ENCODE measurements at regions not wholly inside any gene's neighbourhood (a gene's known extent, or its start where the extent isn't known, plus 50 kb on each side); places are given as distances from the start of the nearest gene placed in this dataset.

DNA sequence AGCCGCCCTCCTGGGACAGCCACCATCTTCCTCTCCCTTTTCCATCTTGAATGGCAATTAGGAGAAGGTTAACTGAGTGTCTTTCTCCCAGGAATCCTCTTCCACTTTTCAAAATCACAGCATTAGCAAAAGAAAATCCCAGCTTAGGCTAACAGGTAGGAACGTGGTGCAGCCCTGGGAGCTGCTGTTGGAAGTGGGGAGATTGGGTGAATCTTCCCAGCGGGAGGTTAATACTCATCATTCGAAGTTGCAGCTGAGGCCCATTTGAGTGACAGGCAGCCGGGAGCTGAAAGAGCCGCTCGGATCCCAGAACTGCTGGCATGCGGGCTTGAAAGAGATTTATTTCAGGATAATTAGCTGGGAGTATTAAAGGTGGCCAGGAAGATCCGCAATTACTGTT, 306.0 kb downstream of the BCL11A start:
- Histone ChIP-seq H3K4me3 (no peak overlapping the region), H3K4me1 (ENCODE audit: low read depth) (no peaks in the 10 kb centered on the region), H3K36me3 (ENCODE audit: low read depth) (no peaks in the 10 kb centered on the region), H3K9me3 (peaks cover 2% of the 10 kb centered on the region)
- TF ChIP-seq, protein P1, sequence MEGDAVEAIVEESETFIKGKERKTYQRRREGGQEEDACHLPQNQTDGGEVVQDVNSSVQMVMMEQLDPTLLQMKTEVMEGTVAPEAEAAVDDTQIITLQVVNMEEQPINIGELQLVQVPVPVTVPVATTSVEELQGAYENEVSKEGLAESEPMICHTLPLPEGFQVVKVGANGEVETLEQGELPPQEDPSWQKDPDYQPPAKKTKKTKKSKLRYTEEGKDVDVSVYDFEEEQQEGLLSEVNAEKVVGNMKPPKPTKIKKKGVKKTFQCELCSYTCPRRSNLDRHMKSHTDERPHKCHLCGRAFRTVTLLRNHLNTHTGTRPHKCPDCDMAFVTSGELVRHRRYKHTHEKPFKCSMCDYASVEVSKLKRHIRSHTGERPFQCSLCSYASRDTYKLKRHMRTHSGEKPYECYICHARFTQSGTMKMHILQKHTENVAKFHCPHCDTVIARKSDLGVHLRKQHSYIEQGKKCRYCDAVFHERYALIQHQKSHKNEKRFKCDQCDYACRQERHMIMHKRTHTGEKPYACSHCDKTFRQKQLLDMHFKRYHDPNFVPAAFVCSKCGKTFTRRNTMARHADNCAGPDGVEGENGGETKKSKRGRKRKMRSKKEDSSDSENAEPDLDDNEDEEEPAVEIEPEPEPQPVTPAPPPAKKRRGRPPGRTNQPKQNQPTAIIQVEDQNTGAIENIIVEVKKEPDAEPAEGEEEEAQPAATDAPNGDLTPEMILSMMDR (IDR thresholded peaks at IDR 0.05), result no peak
- ATAC-seq (no peak), DNase-seq (no peak)
- intact Hi-C loops (cut with DNase I, micrococcal nuclease), result no loop called here

DNA sequence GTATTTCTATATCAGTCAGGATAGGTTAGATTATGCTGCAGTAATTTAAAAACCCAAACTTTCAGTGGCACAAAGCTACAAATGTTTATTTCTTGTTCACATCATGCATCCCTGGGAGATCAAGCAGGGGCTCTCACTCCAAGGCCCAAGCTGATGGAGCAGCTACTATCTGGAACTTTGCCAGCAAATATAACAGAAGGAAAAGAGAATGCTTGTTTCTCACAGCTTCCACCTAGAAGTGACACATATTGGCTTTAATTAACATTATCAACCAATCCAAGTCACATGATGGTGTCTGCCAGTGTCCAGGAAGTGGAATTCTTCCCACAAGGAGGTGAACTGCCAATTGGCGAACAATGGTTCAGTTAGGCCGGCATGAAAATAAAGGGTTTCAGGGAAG, 306.9 kb downstream of the BCL11A start:
- H3K4me1 ChIP-seq (ENCODE audit: low read depth), result no peaks in the 10 kb centered on the region
- H3K9me3 ChIP-seq, result peaks cover 4% of the 10 kb centered on the region
- no peaks in the 10 kb centered on the region for H3K36me3 ChIP-seq (ENCODE audit: low read depth)
- DNase-seq (no peak), ATAC-seq (no peak)
- no peak overlapping the region for H3K4me3 ChIP-seq
- TF ChIP-seq, protein P1 (IDR thresholded peaks at IDR 0.05), result no peak
- intact Hi-C loops (cut with DNase I, micrococcal nuclease), result no loop called here

DNA sequence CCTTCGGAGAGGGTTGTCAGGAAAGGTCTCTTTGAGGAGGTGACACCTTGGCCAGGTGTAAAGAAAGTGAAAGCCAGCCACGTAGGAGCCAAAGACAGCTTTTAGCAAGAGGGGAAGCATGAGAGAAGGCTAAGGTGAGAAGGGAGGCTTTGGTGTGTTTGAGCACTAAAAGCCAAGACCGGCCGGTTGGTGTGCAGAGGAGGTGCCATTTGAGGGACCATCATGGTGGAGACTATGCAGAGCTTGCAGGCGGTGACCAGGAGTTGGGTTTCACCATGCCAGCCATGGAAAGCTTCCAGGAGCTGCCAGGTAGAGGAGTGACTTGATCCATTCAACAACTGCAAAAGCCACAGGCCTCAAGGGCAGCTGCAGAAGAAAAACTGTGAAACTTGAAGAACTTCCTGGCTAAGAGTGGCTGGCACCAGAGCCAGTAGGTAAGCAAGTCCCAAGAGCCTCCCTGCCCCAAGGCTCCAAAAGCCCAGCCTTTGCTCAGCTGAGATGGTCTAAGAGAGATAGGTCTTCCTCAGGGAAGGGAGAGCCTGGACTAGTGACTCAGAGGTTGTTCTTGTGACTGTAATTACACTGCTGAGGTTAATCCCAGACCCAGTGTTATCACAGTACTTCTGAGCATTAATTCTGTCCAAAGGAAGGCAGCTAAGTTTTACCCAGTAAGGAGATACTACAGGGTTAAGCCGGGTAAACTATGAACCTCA, 319.0 kb downstream of the BCL11A start:
- intact Hi-C loops (cut with DNase I, micrococcal nuclease), result no loop called here
- Histone ChIP-seq H3K36me3 (ENCODE audit: low read depth) (no peaks in the 10 kb centered on the region), H3K4me3 (no peak overlapping the region), H3K9me3 (peaks cover 5% of the 10 kb centered on the region), H3K4me1 (ENCODE audit: low read depth) (no peaks in the 10 kb centered on the region)
- ATAC-seq (no peak), DNase-seq (no peak)
- TF ChIP-seq, protein P1 (IDR thresholded peaks at IDR 0.05), result no peak

DNA sequence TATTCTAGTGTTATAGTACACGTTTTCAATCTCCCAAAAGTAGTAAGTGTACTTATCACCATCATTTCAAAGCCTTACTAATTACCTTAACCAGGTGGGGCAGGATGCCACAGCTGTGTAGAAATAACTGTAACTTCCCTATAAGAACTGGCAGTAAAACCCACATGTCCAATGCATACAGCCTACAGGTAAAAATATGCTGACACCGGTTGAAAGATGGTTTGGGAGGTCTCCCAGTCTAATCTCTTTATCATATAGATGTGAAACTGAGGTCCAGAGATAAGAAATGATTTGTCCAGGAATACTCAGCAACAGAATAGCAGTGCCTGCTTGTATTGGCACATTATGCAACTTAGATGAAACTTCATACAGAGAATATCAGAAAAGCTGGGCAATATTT, 322.9 kb downstream of the BCL11A start:
- TF ChIP-seq, protein P1 (IDR thresholded peaks at IDR 0.05), result no peak
- ATAC-seq (no peak), DNase-seq (no peak)
- intact Hi-C loops (cut with DNase I, micrococcal nuclease), result no loop called here
- Histone ChIP-seq H3K4me3 (no peak overlapping the region), H3K9me3 (peaks cover 5% of the 10 kb centered on the region), H3K36me3 (ENCODE audit: low read depth) (no peaks in the 10 kb centered on the region), H3K4me1 (ENCODE audit: low read depth) (no peaks in the 10 kb centered on the region)

DNA sequence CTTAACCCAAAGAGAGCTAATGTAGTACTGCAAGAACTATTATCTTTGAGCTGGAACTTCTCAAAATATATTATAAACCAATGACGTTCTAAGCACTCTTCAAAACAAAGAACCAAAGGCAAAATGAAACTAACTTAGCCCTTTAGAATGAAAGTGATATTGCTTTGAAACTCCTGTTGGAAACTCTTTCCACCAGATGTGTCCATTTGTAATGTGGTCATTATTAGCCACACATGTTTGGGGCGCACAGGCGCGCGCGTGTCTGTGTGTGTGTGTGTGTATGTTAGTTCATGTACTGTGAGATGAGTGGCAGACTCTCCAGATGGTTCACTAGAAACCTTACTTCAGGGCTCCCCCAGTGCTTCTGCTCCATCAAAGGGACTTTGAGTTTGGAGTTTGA, 323.4 kb downstream of the BCL11A start:
- TF ChIP-seq, protein P1 (IDR thresholded peaks at IDR 0.05), result no peak
- DNase-seq (no peak), ATAC-seq (no peak)
- Histone ChIP-seq H3K4me3 (no peak overlapping the region), H3K9me3 (peaks cover 5% of the 10 kb centered on the region), H3K4me1 (ENCODE audit: low read depth) (no peaks in the 10 kb centered on the region), H3K36me3 (ENCODE audit: low read depth) (no peaks in the 10 kb centered on the region)
- intact Hi-C loops (cut with DNase I, micrococcal nuclease), result no loop called here

DNA sequence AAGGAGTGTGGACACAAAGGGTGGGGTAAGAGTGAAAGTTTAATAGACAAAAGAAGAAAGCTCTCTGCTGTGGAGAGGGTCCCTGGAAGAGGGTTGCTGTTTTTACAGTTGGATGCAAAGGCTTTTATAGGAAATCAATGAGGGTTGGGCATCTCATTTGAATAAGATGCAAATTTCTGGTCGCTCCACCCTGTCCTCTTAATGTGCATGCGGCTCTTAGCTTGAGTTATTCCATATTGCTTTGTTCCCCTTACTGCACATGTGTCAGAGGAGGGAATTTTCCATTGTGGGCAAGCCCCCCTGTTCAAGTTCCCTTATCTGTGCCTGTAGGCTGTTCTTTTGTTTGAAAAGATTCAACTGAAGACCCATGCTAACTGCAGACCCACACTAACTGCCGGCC, 326.5 kb downstream of the BCL11A start:
- intact Hi-C loops (cut with DNase I, micrococcal nuclease), result no loop called here
- peaks cover 2% of the 10 kb centered on the region for H3K9me3 ChIP-seq
- ATAC-seq (no peak), DNase-seq (no peak)
- no peaks in the 10 kb centered on the region for H3K4me1 ChIP-seq (ENCODE audit: low read depth)
- TF ChIP-seq, protein P1 (IDR thresholded peaks at IDR 0.05), result no peak
- H3K4me3 ChIP-seq, result no peak overlapping the region
- H3K36me3 ChIP-seq (ENCODE audit: low read depth), result no peaks in the 10 kb centered on the region
